ENCODE measurements at regions not wholly inside any gene's neighbourhood (a gene's known extent, or its start where the extent isn't known, plus 50 kb on each side); places are given as distances from the start of the nearest gene placed in this dataset.

DNA sequence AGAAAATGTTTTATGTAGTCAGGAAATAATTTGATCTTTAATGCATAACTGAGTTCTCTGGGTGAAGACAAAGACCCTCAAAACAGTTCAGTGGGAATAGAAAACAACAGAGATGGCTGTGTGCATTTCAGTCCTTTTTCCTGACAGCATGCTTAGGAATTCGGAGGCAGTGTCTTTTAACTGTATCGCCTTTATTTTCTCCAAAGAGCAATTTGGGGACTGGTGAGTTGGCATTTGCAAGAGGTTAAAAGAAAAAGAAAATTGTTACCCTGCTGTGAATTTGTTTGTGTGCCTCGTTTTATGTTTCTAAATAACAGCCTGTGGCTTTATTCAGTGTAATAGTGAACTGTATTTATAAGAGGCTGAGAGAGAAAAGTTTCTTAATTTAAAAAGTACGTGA lies 227.8 kb upstream of the DMAC1 start:
- TF ChIP-seq EP300 (IDR thresholded peaks at IDR 0.05) (no peak), POLR2A (IDR thresholded peaks at IDR 0.05) (no peak), POLR2AphosphoS5 (IDR thresholded peaks at IDR 0.05) (no peak)
- TF ChIP-seq, protein P1, sequence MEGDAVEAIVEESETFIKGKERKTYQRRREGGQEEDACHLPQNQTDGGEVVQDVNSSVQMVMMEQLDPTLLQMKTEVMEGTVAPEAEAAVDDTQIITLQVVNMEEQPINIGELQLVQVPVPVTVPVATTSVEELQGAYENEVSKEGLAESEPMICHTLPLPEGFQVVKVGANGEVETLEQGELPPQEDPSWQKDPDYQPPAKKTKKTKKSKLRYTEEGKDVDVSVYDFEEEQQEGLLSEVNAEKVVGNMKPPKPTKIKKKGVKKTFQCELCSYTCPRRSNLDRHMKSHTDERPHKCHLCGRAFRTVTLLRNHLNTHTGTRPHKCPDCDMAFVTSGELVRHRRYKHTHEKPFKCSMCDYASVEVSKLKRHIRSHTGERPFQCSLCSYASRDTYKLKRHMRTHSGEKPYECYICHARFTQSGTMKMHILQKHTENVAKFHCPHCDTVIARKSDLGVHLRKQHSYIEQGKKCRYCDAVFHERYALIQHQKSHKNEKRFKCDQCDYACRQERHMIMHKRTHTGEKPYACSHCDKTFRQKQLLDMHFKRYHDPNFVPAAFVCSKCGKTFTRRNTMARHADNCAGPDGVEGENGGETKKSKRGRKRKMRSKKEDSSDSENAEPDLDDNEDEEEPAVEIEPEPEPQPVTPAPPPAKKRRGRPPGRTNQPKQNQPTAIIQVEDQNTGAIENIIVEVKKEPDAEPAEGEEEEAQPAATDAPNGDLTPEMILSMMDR (IDR thresholded peaks at IDR 0.05): no peak

Measured in gastroesophageal sphincter (tissue), 3 donors.